C4-2B (cell line): ENCODE measurements at regions not wholly inside any gene's neighbourhood (a gene's known extent, or its start where the extent isn't known, plus 50 kb on each side); places are given as distances from the start of the nearest gene placed in this dataset.

ENCODE experiments used
- CTCF ChIP-seq: fragments of 450-650 bp; conservative IDR thresholded peaks from 2 replicates; pipeline ENCODE4 v1.5.1; 2017; ENCODE audit warnings: mild to moderate bottlenecking
- ZFX ChIP-seq: fragments of 450-650 bp; IDR thresholded peaks from 2 replicates; pipeline ENCODE4 v1.6.1; 2017

- TF ChIP-seq CTCF (no peak), ZFX (no peak)
Observed at GRCh38 chr2:46850742-46851141, 64.9 kb downstream of the MCFD2 start.
